Pons (tissue), 1 donor: ENCODE measurements at regions not wholly inside any gene's neighbourhood (a gene's known extent, or its start where the extent isn't known, plus 50 kb on each side); places are given as distances from the start of the nearest gene placed in this dataset.

Experiments used
- DNase-seq: peaks from one replicate; pipeline ENCODE4 v3.0.0-alpha.2; 2016; ENCODE audit warnings: low spot score

DNA sequence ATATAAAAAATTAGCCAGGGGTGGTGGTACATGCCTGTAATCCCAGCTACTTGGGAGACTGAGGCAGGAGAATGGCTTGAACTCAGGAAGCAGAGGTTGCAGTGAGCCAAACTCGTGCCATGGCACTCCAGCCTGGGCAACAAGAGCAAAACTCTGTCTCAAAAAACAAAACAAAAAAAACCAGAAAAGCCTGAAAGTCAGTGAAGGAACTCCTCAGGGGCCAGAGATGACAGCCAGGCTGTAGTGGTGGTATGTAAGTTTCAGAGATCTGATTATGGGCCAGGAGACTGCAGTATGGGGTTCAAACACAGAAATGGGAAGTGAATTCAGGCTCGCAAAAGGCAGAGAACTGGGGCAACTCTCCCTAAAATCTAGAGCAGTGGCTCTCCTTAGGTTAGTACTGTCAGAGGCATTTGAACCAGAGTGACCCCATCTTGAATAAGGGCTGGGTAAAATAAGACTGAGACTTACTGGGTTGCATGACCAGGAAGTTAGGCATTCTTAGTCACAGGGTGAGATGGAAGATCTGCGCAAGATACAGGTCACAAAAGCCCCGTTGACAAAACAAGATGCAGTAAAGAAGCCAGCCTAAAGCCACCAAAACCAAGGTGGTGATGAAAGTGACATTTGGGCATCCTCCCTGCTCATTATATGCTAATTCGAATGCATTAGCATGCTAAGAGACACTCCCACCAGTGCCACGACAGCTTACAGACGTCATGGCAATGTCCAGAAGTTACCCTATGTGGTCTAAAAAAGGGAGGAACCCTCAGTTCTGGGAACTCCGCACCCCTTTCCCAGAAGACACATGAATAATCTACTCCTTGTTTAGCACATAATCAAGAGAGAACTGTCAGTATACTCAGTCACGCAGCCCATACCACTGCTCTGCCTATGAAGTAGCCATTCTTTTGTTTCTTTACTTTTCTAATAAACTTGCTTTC lies 120.2 kb upstream of the XYLT1 start:
- no peak for DNase-seq

DNA sequence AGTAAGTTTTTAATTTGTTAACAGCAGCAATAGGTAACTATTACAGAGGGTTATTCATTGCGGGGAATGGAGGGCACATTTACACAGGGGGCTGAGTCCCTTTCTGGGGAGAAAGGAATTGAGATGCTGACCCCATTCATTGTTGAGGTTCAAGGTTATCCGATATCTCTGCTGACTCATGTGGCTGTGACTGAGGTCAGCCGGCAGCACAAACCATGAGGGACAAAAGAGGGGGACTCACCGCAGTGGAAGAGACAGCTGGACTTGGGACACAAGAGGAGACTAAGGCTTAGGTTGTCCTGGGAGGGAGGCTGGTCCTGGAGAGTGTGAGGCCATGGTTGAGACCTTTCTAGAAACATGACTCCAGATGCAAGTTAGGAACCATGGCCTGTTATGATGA lies 119.1 kb upstream of the XYLT1 start:
- no peak for DNase-seq

DNA sequence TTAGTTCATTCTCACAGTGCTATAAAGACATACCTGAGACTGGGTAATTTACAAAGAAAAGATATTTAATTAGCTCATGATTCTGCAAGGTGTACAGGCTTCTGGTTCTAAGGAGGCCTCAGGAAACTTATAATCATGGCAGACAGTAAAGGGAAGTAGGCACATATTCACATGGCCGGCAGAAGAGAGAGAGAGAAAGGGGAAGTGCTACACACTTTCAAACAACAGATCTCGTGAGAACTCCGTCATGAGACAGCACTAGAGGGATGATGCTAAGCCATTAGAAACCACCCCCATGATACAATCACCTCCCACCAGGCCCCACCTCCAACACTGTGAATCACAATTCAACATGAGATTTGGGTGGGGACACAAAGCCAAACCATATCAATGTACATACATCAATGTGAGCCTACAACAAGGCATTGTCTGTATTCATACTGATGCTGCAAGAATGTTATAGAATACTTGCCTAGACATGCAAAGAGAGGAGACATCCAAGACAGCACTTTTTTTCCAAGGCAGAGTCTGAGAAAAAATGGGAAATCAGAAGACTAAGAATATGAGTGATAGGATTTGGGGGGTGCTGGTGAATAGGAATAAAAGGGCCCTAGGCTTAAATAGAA lies 114.8 kb upstream of the XYLT1 start:
- no peak for DNase-seq

DNA sequence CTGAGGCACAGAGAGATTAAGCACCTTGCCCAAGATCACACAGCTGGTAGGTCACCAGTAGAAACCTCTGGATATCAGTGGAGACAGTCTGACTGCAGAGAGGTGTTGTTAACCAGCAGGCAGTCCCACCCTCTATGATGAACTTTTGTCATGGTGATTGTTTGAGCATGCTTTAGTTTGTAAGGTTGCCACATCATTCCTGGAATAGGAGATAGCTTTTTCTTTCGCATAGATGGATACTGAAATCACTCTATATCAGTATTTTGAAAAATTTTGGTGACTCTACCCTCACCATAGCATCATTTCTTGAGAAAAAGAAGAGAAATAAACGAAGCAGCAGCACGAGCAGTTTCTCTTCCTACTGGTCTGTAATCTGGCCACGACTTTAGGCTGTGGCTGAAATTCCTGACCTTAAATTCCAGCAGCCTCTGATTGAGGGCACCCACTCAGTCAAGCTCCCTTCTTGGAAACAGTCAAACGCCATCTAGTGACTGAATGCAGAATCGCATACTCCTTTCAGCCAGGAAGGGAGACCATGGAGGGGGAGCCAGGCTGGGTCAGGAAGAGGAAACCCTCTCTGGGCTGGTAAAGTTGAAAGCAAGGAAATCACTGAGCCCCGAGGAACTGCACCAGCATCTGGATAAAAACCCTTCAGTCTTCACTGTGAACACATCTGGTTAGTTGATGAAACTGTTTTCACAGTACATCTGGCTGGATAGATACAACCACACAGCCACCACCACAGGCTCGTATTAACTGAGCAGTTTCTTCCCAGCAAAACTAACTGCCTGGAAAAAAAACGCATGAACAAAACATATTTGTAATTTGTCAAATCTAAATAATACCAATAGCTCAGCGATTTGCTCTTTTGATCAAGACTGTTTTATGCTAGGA lies 108.5 kb upstream of the XYLT1 start:
- peak; percentile 79 for DNase-seq

DNA sequence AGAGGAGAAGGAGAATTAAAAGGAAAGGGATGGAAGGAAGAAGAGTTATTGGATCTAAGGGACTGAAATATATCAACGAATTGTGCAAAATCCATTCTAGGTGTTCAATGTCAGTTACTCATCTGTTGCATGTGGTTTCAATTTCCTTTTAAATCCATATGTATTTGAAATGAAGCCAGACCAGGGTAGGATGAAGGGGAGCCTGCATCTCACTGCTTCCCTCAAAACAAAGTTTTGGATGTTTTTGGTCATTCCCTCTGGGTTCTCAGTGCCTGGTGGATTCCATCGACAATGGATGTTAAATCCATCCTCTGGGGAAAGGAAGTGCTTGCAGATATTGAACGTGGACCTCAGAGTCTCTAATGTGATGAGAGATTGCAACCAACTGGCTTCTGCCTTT lies 103.5 kb upstream of the XYLT1 start:
- no peak for DNase-seq

DNA sequence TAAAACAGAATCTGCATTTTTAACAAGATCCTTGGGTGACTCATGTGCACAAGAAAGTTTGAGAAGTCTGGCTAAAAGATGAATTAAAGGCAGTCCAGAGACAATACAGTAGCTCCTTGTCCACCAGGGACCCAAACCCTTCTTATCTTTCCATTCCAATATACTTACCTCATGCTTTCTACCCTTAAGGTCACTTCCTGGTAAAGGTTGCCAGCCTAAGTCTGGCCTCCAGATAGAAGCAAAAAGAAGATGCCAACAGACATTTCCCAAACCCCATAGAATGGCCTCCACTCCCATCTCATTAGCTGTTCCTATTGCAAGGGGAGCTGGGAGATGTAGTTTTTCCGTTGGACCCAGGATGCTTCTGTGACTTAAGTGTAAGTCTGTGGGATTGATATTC lies 101.4 kb upstream of the XYLT1 start:
- no peak for DNase-seq

DNA sequence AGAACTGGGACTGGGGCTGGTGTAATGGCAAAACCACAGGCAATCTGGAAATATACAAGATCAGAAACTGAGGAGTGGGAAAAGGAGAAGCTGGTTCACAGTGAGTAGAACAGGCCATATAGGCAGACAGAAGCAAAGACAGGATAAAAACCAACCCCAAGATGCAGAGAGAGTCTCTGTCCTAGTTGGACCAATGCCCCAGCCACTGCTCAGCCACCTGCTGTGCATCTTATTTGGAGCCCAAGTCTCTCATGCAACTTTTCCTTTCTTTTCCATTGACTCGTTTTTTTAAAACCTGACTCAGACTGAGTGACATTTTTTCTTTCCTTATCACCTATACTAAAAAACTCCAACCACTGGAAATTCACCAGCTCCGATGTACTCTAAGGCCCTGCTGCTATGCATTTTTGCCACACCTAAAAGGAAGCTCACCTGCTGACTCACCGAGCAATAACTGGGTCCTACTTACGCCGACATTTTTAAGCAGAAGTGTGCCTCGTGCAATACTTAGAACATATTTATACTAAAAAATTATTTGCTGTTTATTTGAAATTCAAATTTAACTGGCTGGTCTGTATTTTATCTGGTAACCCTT lies 100.8 kb upstream of the XYLT1 start:
- DNase-seq, result no peak

DNA sequence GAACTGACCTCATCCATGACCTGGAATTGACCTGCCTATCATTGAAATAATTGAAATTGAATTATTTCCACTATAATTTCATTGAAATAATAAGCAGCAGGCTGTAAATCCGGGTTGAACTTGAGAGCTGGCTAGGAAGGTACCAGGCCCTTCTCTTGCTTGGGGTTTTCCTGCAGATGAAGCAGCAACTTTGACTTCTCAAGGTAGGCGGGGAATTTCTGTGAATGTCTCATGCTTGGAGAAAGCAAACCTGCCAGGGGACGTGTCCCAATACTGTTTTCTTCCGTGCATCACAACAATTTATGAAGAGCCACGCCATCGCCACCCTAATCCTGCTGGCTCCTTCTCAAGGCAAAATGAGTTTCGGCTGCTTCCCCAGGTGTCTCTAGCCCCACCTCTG lies 97.5 kb upstream of the XYLT1 start:
- DNase-seq, result no peak

DNA sequence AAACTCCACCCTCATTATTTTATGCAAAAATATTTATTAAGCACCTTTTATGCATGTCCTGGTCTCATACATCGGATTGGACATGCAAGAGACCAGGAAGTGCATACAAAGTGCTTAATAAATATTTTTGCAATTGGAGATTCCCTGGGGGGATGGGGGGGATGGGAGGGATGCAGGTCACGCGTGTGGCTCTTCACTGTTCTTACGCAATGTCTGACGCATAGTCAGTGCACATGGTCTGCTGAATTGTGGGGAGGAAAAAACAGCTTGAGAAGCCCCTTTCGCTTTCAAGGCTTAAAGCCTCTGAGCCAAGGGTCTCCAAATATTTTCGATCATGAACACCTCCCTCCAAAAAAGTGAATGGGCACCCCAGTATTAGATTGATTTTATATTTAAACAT lies 96.7 kb upstream of the XYLT1 start:
- DNase-seq, result no peak

DNA sequence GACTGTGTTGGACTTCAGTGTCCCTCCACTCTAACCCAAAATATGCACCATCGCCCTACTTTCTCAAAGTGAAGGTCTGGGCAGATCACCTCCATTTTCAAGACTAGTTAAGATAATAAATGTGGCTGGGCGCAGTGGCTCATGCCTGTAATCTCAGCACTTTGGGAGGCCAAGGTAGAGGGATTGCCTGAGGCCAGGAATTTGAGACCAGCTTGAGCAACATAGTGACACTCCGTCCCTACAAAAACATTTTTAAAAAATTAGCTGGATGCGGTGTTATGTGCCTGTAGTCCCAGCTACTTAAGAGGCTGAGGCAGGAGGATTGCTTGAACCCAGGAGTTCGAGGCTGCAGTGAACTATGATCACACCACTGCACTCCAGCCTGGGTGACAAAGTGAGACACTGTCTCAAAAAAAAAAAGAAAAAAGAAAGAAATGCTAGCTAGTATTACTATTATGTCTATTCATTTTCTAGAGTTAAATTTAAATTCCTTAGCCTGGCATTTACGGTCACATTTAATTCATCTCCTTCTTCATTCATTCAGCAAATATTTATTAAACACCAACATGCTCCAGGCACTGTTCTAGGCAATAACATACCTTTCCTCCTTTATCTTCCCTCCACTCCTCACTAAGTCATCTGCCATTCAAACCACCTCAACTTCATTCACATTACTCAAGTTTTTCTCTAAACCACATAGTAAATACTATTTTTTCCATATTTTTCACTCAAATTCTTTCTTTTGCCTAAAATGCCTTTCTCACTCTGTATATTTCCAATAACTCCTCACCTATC lies 96.1 kb upstream of the XYLT1 start:
- DNase-seq, result no peak

DNA sequence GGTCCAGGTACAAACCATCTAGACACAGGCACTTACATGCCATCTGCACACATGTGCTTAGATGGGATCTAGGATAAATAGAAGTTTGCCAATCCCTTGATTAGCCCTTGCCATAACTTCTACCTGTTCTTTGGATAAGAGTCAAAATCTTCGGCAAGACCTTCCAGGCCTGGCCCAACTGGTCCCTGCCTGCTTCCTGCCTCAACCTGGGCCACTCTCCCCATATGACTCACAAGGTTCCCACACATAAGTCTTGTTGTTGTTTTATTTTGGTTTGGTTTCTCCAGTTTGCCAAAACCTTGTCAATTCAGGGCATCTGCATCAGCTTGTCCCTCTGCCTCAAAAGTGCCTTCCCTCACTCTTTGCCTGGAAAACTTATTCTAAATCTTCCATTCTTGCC lies 95.3 kb upstream of the XYLT1 start:
- no peak for DNase-seq

DNA sequence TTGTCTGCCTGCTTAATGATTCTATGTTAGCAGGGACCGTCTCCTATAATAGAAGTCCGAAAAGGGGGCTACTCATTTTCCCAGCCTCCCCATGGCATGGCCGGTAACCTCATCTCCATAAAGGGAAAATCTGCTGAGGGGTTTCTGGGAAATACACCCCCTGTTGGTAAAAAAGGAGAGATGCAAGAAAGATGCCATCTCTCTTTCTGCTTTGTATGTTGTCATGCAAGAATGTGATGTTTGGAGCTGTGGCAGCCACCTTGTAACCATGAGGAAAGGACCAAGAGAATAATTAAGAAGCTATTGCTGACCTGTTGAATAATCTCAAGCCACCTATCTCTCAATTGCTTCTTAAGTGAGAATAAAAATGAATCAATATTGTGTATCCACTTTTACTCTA lies 94.8 kb upstream of the XYLT1 start:
- no peak for DNase-seq

DNA sequence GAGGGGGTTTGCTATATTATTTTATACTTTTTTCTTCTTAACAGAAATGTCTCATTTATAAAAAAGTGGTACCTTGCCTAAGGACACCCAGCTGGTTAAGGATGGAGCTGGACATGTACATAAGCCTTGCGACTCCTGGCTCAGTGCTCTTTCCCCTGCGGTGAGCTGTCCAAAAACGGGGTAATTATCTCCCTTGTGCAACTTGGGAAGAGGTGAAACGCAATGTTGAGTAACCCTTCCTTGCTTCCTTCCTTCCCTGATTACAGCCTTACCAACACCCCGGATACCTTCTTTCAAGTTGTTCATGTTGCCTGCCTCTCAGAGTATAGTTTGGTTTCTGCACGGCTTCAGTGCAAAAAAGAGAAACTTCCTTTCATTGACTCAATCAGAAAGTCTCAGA lies 94.1 kb upstream of the XYLT1 start:
- DNase-seq, result no peak

DNA sequence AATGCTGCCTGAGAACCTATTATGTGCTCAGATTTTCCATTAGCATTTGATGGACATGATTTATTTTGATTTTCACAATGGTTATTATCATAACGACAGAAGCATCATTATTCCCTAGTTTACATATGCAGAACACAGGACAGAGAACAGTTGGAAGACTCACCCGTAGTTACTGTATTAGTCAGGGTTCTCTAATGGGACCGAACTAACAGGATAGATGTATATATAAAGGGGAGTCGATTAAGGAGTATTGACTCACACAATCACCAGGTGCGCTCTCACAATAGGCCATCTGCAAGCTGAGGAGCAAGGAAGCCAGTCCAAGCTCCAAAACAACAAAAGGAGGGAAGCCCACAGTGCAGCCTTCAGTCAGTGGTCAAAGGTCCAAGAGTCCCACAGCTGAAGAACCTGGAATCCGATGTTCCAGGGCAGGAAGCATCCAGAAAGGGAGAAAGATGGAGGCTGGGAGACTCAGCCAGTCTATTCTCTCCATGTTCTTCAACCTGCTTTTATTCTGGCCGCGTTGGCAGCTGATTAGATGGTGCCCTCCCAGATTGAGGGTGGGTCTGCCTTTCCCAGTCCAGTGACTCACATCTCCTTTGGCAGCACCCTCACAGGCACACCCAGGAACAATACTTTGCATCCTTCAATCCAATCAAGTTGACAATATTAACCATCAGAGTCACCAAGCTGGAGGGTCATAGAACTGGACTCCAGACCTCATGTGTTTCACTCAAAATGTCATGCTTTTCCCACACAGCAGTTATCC lies 92.7 kb upstream of the XYLT1 start:
- no peak for DNase-seq

DNA sequence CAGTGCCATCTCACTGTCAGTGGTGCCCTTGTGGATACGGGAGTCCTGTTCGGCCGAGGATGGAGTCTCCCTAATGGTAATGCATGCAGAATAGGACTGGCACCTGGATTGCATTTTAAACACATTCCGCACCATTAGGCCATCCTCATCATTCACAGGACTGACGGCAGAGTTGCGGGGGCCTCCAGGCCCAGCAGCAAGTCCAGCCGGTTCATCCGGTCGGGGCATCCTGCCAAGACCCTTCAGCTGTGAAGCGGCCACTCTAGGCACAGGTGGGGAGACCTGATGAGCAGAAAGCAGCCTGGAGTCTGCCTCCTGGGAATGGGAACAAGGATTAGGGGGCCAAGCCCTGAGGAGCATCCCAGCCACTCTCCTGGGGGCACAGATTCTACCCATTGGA lies 90.3 kb upstream of the XYLT1 start:
- DNase-seq, result no peak

DNA sequence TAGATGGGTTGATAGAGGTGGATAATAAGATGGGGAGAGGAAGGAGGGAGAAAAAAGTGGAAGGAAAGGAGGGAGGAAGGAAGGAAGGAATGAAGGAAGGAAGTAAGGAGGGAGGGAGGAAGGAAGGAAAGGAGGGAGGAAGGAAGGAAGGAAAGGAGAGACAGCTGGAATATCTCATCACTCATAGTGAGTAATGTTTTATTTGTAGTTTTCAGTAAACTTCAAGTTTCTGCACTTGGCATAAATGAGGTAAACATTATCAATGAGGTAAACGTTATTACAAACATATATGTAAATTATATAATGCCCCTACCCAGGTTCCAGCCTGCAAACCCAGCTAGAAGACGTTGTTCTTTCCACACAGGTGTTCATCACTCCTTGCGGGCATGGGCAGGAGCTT lies 89.8 kb upstream of the XYLT1 start:
- DNase-seq, result no peak

DNA sequence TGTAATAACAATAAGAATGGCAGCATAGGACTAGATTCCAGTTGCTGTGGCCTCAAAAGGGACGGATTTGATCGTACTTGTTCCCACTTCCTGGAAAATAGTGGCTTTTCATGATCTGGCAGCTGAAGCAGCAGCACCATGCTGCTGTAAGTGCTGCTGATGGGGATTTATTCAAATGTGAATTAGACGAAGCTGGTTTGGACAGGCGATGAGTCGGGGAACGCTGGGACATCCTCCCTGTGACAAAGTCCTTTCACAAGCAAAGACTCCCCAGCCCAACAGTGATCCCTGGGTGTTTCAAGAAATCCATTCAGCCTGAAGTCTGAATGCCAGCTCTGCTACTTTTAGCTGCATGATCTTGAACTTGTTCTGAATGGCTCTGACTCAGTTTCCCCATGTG lies 88.6 kb upstream of the XYLT1 start:
- no peak for DNase-seq

DNA sequence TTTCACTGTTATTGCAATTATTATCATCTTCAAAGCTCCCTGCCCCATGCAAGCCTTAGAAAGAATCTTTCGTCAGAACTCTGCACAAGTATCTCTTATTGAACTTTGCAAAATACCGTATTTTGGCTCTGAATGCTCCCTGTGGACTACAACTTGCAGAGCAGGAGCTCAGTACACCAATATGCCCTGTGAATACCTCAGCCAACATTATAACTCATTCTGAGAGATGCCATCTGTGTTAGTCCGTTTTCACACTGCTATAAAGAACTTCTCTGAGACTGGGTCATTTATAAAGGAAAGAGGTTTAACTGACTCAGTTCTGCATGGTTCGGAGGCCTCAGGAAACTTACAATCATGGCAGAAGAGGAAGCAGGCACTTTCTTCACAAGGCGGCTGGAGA lies 87.2 kb upstream of the XYLT1 start:
- peak; percentile 37 for DNase-seq

DNA sequence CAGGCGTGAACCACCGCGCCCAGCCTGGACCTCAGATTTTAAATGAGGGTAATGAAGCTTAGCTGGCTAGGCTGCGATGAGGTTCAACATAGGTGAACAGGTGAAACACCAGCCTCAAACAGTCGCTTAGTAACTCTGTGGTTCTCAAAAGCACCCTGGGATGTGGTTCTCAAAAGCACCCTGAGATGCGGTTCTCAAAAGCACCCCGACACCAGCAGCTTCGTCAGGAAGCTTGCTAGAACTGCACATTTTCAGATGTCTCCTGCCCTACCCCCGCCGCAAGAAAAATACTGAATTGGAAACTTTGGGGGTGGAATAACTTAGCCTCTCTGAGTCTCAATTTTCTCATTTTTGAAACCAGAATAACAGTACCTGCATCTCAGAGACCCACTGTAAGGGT lies 86.7 kb upstream of the XYLT1 start:
- no peak for DNase-seq

DNA sequence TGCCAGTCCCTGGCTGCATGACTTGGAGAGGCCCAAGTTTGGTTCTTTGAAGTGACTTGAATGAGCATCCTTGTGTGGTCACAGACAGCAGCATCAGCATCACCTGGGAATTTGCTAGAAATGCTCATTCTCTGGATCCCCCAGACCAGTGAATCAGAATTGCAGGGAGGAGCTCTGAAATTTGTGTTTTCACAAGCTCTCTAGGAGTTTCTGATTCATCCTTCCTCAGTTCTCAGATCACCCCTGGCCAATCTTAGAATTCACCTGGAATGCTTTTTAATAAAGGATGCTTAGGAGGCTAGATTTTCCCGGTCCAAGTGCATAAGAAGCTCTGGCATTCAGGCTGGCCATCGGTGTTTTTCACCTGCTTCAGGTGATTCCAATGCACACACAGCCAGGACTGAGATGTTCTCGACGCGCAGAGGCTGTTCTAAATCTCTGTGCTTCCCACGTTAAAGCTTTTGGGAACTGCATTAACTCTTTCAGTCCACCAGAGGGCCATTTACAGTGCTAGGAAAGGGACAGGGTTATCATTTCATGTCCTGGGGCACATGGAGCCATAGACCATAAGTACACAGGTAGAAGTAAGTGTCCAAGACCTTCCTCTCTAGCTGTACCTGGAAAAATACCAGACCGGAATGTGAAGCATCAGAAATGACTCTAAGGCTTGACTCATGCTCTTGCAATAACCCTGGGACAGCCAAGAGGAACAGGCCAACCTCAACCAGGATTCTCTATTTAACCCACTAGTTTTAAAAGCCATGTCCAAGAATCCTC lies 85.7 kb upstream of the XYLT1 start:
- no peak for DNase-seq
